ACHN (cell line): ENCODE measurements at regions not wholly inside any gene's neighbourhood (a gene's known extent, or its start where the extent isn't known, plus 50 kb on each side); places are given as distances from the start of the nearest gene placed in this dataset.
"Not testable (repeated sequence)": the region's sequence is repeated elsewhere in the genome, so short reads cannot be mapped to it uniquely, and the experiment has no call there.

ENCODE experiments used
- DNase-seq: peaks from one replicate; pipeline ENCODE4 v3.0.0-alpha.2; 2015
- in situ Hi-C: cut with HindIII; loops from 2 replicates; pipeline ENCODE4 v1.10.0; 2017; ENCODE audit warnings: low sequenced_read_pairs, low pct_ligation_motif_present, low pct_unique_long_range_greater_than_20kb

- DNase-seq, result no peak
- in situ Hi-C loops, result no loop called here
Observed at GRCh38 chr1:95879498-95880050, 645.6 kb downstream of the RWDD3 start.

GRCh38 chr1:95888941-95889390 lies 655.0 kb downstream of the RWDD3 start:
- no peak for DNase-seq

GRCh38 chr1:95889400-95889799 lies 655.4 kb downstream of the RWDD3 start:
- no peak for DNase-seq
- in situ Hi-C loops, result no loop called here

More at GRCh38 chr1:95888941-95889390, 655.0 kb downstream of the RWDD3 start:
- in situ Hi-C loops, result no loop called here

GRCh38 chr1:95893921-95894320 lies 659.9 kb downstream of the RWDD3 start:
- in situ Hi-C loops, result no loop called here
- DNase-seq, result no peak

GRCh38 chr1:95903060-95903459 lies 669.0 kb downstream of the RWDD3 start:
- in situ Hi-C loops, result no loop called here
- no peak for DNase-seq

- in situ Hi-C loops, result no loop called here
- DNase-seq, result no peak
Observed at GRCh38 chr1:95905818-95906395, 671.9 kb downstream of the RWDD3 start.

GRCh38 chr1:95911739-95912138 lies 677.7 kb downstream of the RWDD3 start:
- DNase-seq, in situ Hi-C loops: not testable (repeated sequence)

GRCh38 chr1:95916616-95917015 lies 682.6 kb downstream of the RWDD3 start:
- DNase-seq, result peak; percentile 16
- in situ Hi-C loops, result no loop called here

- in situ Hi-C loops, result no loop called here
- DNase-seq, result no peak
Observed at GRCh38 chr1:95924684-95925083, 690.7 kb downstream of the RWDD3 start.

GRCh38 chr1:95926331-95926730 lies 692.3 kb downstream of the RWDD3 start:
- no peak for DNase-seq
- in situ Hi-C loops, result no loop called here

- in situ Hi-C loops, result no loop called here
- DNase-seq, result no peak
Observed at GRCh38 chr1:95927061-95927460, 693.1 kb downstream of the RWDD3 start.

- no peak for DNase-seq
- in situ Hi-C loops, result no loop called here
Observed at GRCh38 chr1:95935719-95936118, 701.7 kb downstream of the RWDD3 start.

GRCh38 chr1:95941121-95941798 lies 707.2 kb downstream of the RWDD3 start:
- in situ Hi-C loops, result no loop called here
- no peak for DNase-seq

- in situ Hi-C loops, result no loop called here
- peak; percentile 36 for DNase-seq
Observed at GRCh38 chr1:95948023-95948422, 714.0 kb downstream of the RWDD3 start.

- no peak for DNase-seq
- in situ Hi-C loops, result no loop called here
Observed at GRCh38 chr1:95951371-95952102, 717.5 kb downstream of the RWDD3 start.

- peak; percentile 42 for DNase-seq
- in situ Hi-C loops, result no loop called here
Observed at GRCh38 chr1:95953015-95953414, 719.0 kb downstream of the RWDD3 start.

- in situ Hi-C loops, result no loop called here
- DNase-seq, result no peak
Observed at GRCh38 chr1:95954585-95954984, 720.6 kb downstream of the RWDD3 start.

GRCh38 chr1:95956215-95956614 lies 722.2 kb downstream of the RWDD3 start:
- in situ Hi-C loops, result no loop called here

GRCh38 chr1:95957748-95958147 lies 723.7 kb downstream of the RWDD3 start:
- in situ Hi-C loops, result no loop called here
- no peak for DNase-seq

More at GRCh38 chr1:95956215-95956614, 722.2 kb downstream of the RWDD3 start:
- DNase-seq, result no peak
